SK-N-SH (cell line): ENCODE measurements at regions not wholly inside any gene's neighbourhood (a gene's known extent, or its start where the extent isn't known, plus 50 kb on each side); places are given as distances from the start of the nearest gene placed in this dataset.

Experiments used
- CTCF ChIA-PET: fragments of 300-600, 350-600 bp; formaldehyde crosslinking; extraction: SDS; loops from one replicate; lab custom pipeline; 2021; lab: Yijun Ruan, JAX
- POLR2A ChIA-PET: fragments of 350-600 bp; sonication (Branson Sonifier 250); formaldehyde crosslinking; extraction: SDS; loops from one replicate; lab custom pipeline; 2020; ENCODE audit warnings: antibody characterized with exemption, inconsistent platforms; lab: Yijun Ruan, JAX
- DNase-seq: peaks from one replicate; pipeline ENCODE4 v3.0.0; 2012
- H2AFZ ChIP-seq: fragments of 200-600 bp; sonication (generic); 2 replicates; pipeline ENCODE4 v1.8.1; 2016; ENCODE audit warnings: antibody characterized with exemption, mild to moderate bottlenecking, low read depth
- H3F3A ChIP-seq: fragments of 200-600 bp; sonication (generic); replicated peaks from 2 replicates; pipeline ENCODE3; 2016; ENCODE audit warnings: antibody characterized with exemption, mild to moderate bottlenecking; ENCODE audit not compliant: insufficient read depth
- H3K27ac ChIP-seq, 2 experiments: fragments of 200-500 bp in 1 of 2; fragments of 200-600 bp in 1 of 2; sonication (Bioruptor generic) in 1 of 2; sonication (generic), shearing (Covaris generic) in 1 of 2; 2 replicates each; pipeline versions ENCODE4 v1.5.1 to v1.6.1; 2014 to 2016; ENCODE audit warnings: low read depth in 2 of 2, inconsistent platforms in 1 of 2, low read length in 1 of 2, mild to moderate bottlenecking in 1 of 2, mixed read lengths in 1 of 2
- H3K27me3 ChIP-seq: fragments of 200-600 bp; sonication (generic), shearing (Covaris generic); 2 replicates; pipeline ENCODE4 v1.6.1; 2016; ENCODE audit warnings: mixed run types; ENCODE audit not compliant: insufficient read depth
- H3K36me3 ChIP-seq, 2 experiments: fragments of 200-500 bp in 1 of 2; fragments of 200-600 bp in 1 of 2; sonication (Bioruptor generic) in 1 of 2; sonication (generic) in 1 of 2; replicated peaks in 1 of 2; 2 replicates each; pipeline versions ENCODE3 to v1.5.1; 2014 to 2016; ENCODE audit warnings: low read length in 1 of 2, mild to moderate bottlenecking in 1 of 2; ENCODE audit not compliant: insufficient read depth in 2 of 2, control insufficient read depth in 1 of 2
- H3K4me1 ChIP-seq, 2 experiments: fragments of 200-500 bp in 1 of 2; fragments of 200-600 bp in 1 of 2; sonication (Bioruptor generic) in 1 of 2; sonication (generic), shearing (Covaris generic) in 1 of 2; 2 replicates each; pipeline versions ENCODE4 v1.5.1 to v1.6.1; 2014 to 2016; ENCODE audit warnings: low read depth in 1 of 2, low read length in 1 of 2, mixed run types in 1 of 2; ENCODE audit not compliant: insufficient read depth in 2 of 2, control insufficient read depth in 1 of 2
- H3K4me2 ChIP-seq: fragments of 200-600 bp; sonication (generic), shearing (Covaris generic); 2 replicates; pipeline ENCODE4 v1.6.1; 2017; ENCODE audit warnings: mixed run types
- H3K4me3 ChIP-seq, 2 experiments: fragments of 200-500 bp in 1 of 2; fragments of 200-600 bp in 1 of 2; sonication (Bioruptor generic) in 1 of 2; sonication (generic), shearing (Covaris generic) in 1 of 2; 2 replicates each; pipeline versions ENCODE4 v1.5.1 to v1.8.1; 2014 to 2016; ENCODE audit warnings: low read depth in 2 of 2, inconsistent platforms in 1 of 2, low read length in 1 of 2, mild to moderate bottlenecking in 1 of 2, mixed read lengths in 1 of 2, moderate library complexity in 1 of 2
- H3K79me2 ChIP-seq: fragments of 200-600 bp; sonication (generic); 2 replicates; pipeline ENCODE4 v1.8.1; 2017; ENCODE audit warnings: mild to moderate bottlenecking; ENCODE audit not compliant: insufficient read depth
- H3K9ac ChIP-seq: fragments of 200-600 bp; sonication (generic); 2 replicates; pipeline ENCODE4 v1.6.1; 2017; ENCODE audit warnings: mixed run types
- H3K9me2 ChIP-seq: fragments of 200-600 bp; sonication (generic); 2 replicates; pipeline ENCODE4 v1.6.1; 2017; ENCODE audit warnings: mixed run types
- H3K9me3 ChIP-seq: fragments of 200-600 bp; sonication (generic); 2 replicates; pipeline ENCODE4 v1.6.1; 2017; ENCODE audit warnings: mixed run types, mild to moderate bottlenecking, moderate library complexity
- H4K20me1 ChIP-seq: fragments of 200-600 bp; sonication (generic); 2 replicates; pipeline ENCODE4 v1.6.1; 2017; ENCODE audit warnings: mild to moderate bottlenecking, mixed run types; ENCODE audit not compliant: insufficient read depth
- CHD2 ChIP-seq: fragments of 150-350 bp; IDR thresholded peaks from 2 replicates; pipeline ENCODE4 v1.6.1; 2018; ENCODE audit warnings: low read length; ENCODE audit not compliant: partially characterized antibody
- ELF1 ChIP-seq: IDR thresholded peaks from 2 replicates; pipeline ENCODE4 v1.4.0; 2012
- EP300 ChIP-seq, 2 experiments: IDR thresholded peaks; 2 replicates each; pipeline versions ENCODE4 v1.4.0 to v1.6.1; 2012; ENCODE audit warnings: borderline replicate concordance in 1 of 2, low read depth in 1 of 2, low read length in 1 of 2
- FOSL2 ChIP-seq: IDR thresholded peaks from 2 replicates; pipeline ENCODE4 v1.4.0; 2012; ENCODE audit warnings: low read depth, mild to moderate bottlenecking, moderate library complexity, borderline replicate concordance
- GABPA ChIP-seq: IDR thresholded peaks from 2 replicates; pipeline ENCODE4 v1.4.0; 2012; ENCODE audit warnings: low read depth, mild to moderate bottlenecking
- GATA2 ChIP-seq: sonication (generic); formaldehyde crosslinking; IDR thresholded peaks from 2 replicates; pipeline ENCODE4 v1.5.0; 2020; ENCODE audit warnings: mild to moderate bottlenecking, missing genetic modification reagents
- JUND ChIP-seq: IDR thresholded peaks from 2 replicates; pipeline ENCODE4 v1.4.0; 2012
- MEF2A ChIP-seq: IDR thresholded peaks from 2 replicates; pipeline ENCODE4 v1.4.0; 2012; ENCODE audit warnings: low read depth, borderline replicate concordance
- MXI1 ChIP-seq: IDR thresholded peaks from 2 replicates; pipeline ENCODE4 v1.6.1; 2012; ENCODE audit warnings: mild to moderate bottlenecking, low read depth, low read length, improper control_type of control experiment
- NFIC ChIP-seq: IDR thresholded peaks from 2 replicates; pipeline ENCODE4 v1.4.0; 2012; ENCODE audit warnings: borderline replicate concordance
- NRF1 ChIP-seq: IDR thresholded peaks from 2 replicates; pipeline ENCODE4 v1.6.1; 2012; ENCODE audit warnings: low read depth, mild to moderate bottlenecking, low read length
- POLR2AphosphoS5 ChIP-seq: IDR thresholded peaks from 2 replicates; pipeline ENCODE4 v1.6.1; 2012; ENCODE audit warnings: low read depth, low read length
- RAD21 ChIP-seq: IDR thresholded peaks from 2 replicates; pipeline ENCODE4 v1.6.1; 2012; ENCODE audit warnings: mild to moderate bottlenecking, low read length
- RFX5 ChIP-seq: IDR thresholded peaks from 2 replicates; pipeline ENCODE4 v1.6.1; 2012; ENCODE audit warnings: mild to moderate bottlenecking, improper control_type of control experiment, low read length
- RXRA ChIP-seq: IDR thresholded peaks from 2 replicates; pipeline ENCODE4 v1.4.0; 2012; ENCODE audit warnings: low read depth, mild to moderate bottlenecking, borderline replicate concordance
- SIN3A ChIP-seq: IDR thresholded peaks from 2 replicates; pipeline ENCODE4 v1.6.1; 2012; ENCODE audit warnings: low read depth, mild to moderate bottlenecking, low read length, moderate library complexity, borderline replicate concordance
- TCF12 ChIP-seq: IDR thresholded peaks from 2 replicates; pipeline ENCODE4 v1.4.0; 2012
- TEAD4 ChIP-seq: IDR thresholded peaks from 2 replicates; pipeline ENCODE4 v1.4.0; 2012; ENCODE audit warnings: mild to moderate bottlenecking, borderline replicate concordance; ENCODE audit not compliant: insufficient read depth
- USF2 ChIP-seq: fragments of 150-350 bp; IDR thresholded peaks from 2 replicates; pipeline ENCODE4 v1.6.1; 2017; ENCODE audit warnings: antibody characterized with exemption, low read length, low read depth, borderline replicate concordance
- YY1 ChIP-seq: IDR thresholded peaks from 2 replicates; pipeline ENCODE4 v1.4.0; 2012; ENCODE audit warnings: low read depth, mild to moderate bottlenecking
- WGBS: methylation state at CpG from one replicate; pipeline ENCODE4 v1.1.6; 2017; ENCODE audit warnings: low lambda C conversion rate; 5-methylcytosine and 5-hydroxymethylcytosine counted together
- TF ChIP-seq, protein P1 (sequence below): IDR thresholded peaks from 2 replicates; pipeline ENCODE4 v1.6.1; 2012; ENCODE audit warnings: mild to moderate bottlenecking, low read depth, low read length, moderate library complexity
- TF ChIP-seq, protein P2 (sequence below): IDR thresholded peaks from 2 replicates; pipeline ENCODE4; 2012

DNA sequence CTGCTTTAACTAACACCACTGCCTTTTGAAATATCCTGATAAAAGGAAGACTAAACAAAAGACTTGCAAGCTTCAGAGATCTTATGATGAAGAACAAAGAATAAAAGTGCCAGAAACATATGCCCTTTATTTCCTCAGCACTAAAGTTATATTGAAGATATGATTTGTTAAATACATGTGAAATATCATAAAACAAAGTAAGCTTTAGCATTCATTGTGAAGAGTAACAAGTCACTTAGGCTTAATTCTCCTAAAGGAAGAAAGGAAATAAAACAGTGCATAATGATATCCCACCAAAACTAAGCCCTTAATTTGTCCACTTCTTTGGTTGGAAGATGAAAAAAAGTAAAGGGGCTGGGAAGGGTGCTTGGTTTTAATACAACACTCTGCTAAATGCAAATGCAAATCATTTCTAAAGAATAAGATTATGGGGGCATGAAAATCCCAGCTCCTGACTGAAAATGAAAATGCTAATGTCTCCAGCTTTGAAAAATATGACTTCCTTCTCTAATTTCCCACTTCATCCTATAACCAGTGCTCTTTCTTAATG is 227.2 kb downstream of the FAT4 start:
- Histone ChIP-seq H3K4me2 (no peak overlapping the region), H3K27ac (no peak overlapping the region), H3K4me1 (no peaks in the 10 kb centered on the region), H3K9me3 (peaks cover 15% of the 10 kb centered on the region; the same call in 1 of the 2 replicates), H3K27me3 (no peaks in the 10 kb centered on the region), H3K4me3 (no peak overlapping the region), H3K9me2 (no peaks in the 10 kb centered on the region), H3K79me2 (no peaks in the 10 kb centered on the region), H4K20me1 (no peaks in the 10 kb centered on the region), H3K9ac (no peak overlapping the region), H3F3A (no peaks in the 10 kb centered on the region), H3K36me3 (no peaks in the 10 kb centered on the region), H2AFZ (no peak overlapping the region)
- no peak for DNase-seq
- ChIA-PET POLR2A (no interaction called here), CTCF (no interaction called here)
- no peak for TF ChIP-seq ELF1
- TF ChIP-seq, protein P1, sequence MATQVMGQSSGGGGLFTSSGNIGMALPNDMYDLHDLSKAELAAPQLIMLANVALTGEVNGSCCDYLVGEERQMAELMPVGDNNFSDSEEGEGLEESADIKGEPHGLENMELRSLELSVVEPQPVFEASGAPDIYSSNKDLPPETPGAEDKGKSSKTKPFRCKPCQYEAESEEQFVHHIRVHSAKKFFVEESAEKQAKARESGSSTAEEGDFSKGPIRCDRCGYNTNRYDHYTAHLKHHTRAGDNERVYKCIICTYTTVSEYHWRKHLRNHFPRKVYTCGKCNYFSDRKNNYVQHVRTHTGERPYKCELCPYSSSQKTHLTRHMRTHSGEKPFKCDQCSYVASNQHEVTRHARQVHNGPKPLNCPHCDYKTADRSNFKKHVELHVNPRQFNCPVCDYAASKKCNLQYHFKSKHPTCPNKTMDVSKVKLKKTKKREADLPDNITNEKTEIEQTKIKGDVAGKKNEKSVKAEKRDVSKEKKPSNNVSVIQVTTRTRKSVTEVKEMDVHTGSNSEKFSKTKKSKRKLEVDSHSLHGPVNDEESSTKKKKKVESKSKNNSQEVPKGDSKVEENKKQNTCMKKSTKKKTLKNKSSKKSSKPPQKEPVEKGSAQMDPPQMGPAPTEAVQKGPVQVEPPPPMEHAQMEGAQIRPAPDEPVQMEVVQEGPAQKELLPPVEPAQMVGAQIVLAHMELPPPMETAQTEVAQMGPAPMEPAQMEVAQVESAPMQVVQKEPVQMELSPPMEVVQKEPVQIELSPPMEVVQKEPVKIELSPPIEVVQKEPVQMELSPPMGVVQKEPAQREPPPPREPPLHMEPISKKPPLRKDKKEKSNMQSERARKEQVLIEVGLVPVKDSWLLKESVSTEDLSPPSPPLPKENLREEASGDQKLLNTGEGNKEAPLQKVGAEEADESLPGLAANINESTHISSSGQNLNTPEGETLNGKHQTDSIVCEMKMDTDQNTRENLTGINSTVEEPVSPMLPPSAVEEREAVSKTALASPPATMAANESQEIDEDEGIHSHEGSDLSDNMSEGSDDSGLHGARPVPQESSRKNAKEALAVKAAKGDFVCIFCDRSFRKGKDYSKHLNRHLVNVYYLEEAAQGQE = no peak
- no peak for TF ChIP-seq FOSL2
- no peak for TF ChIP-seq MXI1
- TF ChIP-seq JUND = no peak
- TF ChIP-seq, protein P2, sequence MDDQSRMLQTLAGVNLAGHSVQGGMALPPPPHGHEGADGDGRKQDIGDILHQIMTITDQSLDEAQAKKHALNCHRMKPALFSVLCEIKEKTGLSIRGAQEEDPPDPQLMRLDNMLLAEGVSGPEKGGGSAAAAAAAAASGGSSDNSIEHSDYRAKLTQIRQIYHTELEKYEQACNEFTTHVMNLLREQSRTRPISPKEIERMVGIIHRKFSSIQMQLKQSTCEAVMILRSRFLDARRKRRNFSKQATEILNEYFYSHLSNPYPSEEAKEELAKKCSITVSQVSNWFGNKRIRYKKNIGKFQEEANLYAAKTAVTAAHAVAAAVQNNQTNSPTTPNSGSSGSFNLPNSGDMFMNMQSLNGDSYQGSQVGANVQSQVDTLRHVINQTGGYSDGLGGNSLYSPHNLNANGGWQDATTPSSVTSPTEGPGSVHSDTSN = no peak
- TF ChIP-seq NRF1 = no peak
- no peak for TF ChIP-seq POLR2AphosphoS5
- no peak for TF ChIP-seq RFX5
- no peak for TF ChIP-seq TEAD4
- no peak for TF ChIP-seq TCF12
- no peak for TF ChIP-seq GATA2 (CRISPR knock-in tag)
- TF ChIP-seq RXRA = no peak

DNA sequence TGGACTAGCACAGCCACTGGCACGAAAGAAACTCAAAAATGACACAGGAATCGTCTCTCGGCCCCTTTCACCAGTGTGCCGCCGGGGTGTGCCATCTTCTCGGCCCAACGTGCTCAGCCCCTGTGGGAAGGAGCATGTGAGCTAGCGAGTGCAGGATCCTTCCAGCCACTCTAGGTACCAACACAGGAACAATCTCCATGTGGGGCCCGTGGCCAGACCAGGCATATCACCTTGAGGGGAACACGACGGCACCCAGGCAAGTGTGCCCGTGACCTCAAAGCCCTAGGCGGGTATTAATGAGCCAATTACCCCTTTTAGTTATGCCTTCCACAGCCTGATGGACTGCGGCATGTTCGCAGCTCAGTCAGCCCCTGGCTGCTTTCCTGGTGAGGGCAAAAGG is 231.5 kb downstream of the FAT4 start:
- H3K9ac ChIP-seq = no peak overlapping the region
- no peaks in the 10 kb centered on the region for H3K79me2 ChIP-seq
- H3F3A ChIP-seq = no peaks in the 10 kb centered on the region
- H4K20me1 ChIP-seq = no peaks in the 10 kb centered on the region
- WGBS = 68% methylated on average over 12 of the region's 15 CpGs
- TF ChIP-seq RAD21 (no peak), SIN3A (no peak), GATA2 (CRISPR knock-in tag) (no peak), USF2 (no peak), GABPA (no peak), RXRA (no peak), MEF2A (no peak), CHD2 (no peak), YY1 (no peak), NFIC (no peak), EP300 (IDR thresholded peaks at IDR 0.05; ENCODE audit: borderline replicate concordance in 1 of 2, low read depth in 1 of 2, low read length in 1 of 2) (no peak), TEAD4 (no peak)
- no peaks in the 10 kb centered on the region for H3K9me2 ChIP-seq
- no peaks in the 10 kb centered on the region for H3K9me3 ChIP-seq
- no peak for DNase-seq
- no peak overlapping the region for H2AFZ ChIP-seq
- no peaks in the 10 kb centered on the region for H3K27me3 ChIP-seq
- H3K36me3 ChIP-seq = no peaks in the 10 kb centered on the region
- H3K4me1 ChIP-seq = no peaks in the 10 kb centered on the region
- ChIA-PET CTCF (interaction anchor here (1.0 kb wide), 1 partner anchor 14 kb away, joined by 3 read pairs; no protein-coding TSS in a partner anchor), POLR2A (no interaction called here)
- H3K4me2 ChIP-seq = no peak overlapping the region
- H3K4me3 ChIP-seq = no peak overlapping the region
- H3K27ac ChIP-seq = no peak overlapping the region
